Calu3 (cell line): ENCODE measurements at regions not wholly inside any gene's neighbourhood (a gene's known extent, or its start where the extent isn't known, plus 50 kb on each side); places are given as distances from the start of the nearest gene placed in this dataset.

Experiments
- BruUV-seq: library from RNA; stranded (reverse); fragments of 400-500 nt; replicated peaks from 2 replicates; lab custom pipeline; 2021; lab: Mats Ljungman, UMichigan
- CTCF ChIA-PET: fragments of 300-600 bp; sonication (Branson Sonifier 250); formaldehyde crosslinking; loops from one replicate; lab custom pipeline; 2022; ENCODE audit warnings: antibody characterized with exemption; lab: Charles Lee
- DNase-seq: peaks from one replicate; pipeline ENCODE4 v3.0.0; 2022
- H3K27ac Mint-ChIP-seq: one replicate; pipeline ENCODE4 v1.8.0; 2022; ENCODE audit warnings: mixed read lengths; ENCODE audit not compliant: unreplicated experiment
- H3K27me3 Mint-ChIP-seq: one replicate; pipeline ENCODE4 v1.8.0; 2022; ENCODE audit warnings: mixed read lengths; ENCODE audit not compliant: unreplicated experiment
- H3K36me3 Mint-ChIP-seq: one replicate; pipeline ENCODE4 v1.8.0; 2022; ENCODE audit warnings: mild to moderate bottlenecking, moderate library complexity, mixed read lengths; ENCODE audit not compliant: insufficient read depth, unreplicated experiment
- H3K4me1 Mint-ChIP-seq: one replicate; pipeline ENCODE4 v1.8.0; 2022; ENCODE audit warnings: mild to moderate bottlenecking, low read depth, mixed read lengths; ENCODE audit not compliant: unreplicated experiment
- H3K4me3 Mint-ChIP-seq: one replicate; pipeline ENCODE4 v1.8.0; 2022; ENCODE audit warnings: mild to moderate bottlenecking, low read depth, moderate library complexity, mixed read lengths; ENCODE audit not compliant: unreplicated experiment
- H3K9me3 Mint-ChIP-seq: one replicate; pipeline ENCODE4 v1.8.0; 2022; ENCODE audit warnings: low read depth, mixed read lengths; ENCODE audit not compliant: unreplicated experiment
- CTCF ChIP-seq: fragments of 200-600 bp; IDR thresholded peaks from one replicate; pipeline ENCODE4 v1.8.0; 2022; ENCODE audit warnings: antibody characterized with exemption; ENCODE audit not compliant: unreplicated experiment
- intact Hi-C: fragments of 100-400 bp; cut with micrococcal nuclease; formaldehyde crosslinking; loops from one replicate; pipeline ENCODE4 v1.10.0; 2022; ENCODE audit not compliant: unreplicated experiment

- Mint-ChIP-seq H3K9me3 (peaks cover 5% of the 10 kb centered on the region), H3K4me3 (no peak overlapping the region)
These were observed 1209.1 kb downstream of the CDH12 start for GRCh38 chr5:21644032-21644431.

GRCh38 chr5:21642312-21642711 lies 1210.8 kb downstream of the CDH12 start:
- H3K27me3 Mint-ChIP-seq, result no peaks in the 10 kb centered on the region
- no peak overlapping the region for H3K27ac Mint-ChIP-seq
- no peak for TF ChIP-seq CTCF
- CTCF ChIA-PET, result interaction anchor here (0.6 kb wide), 1 partner anchor 79 kb away, joined by 5 read pairs; no protein-coding TSS in a partner anchor
- no peak for DNase-seq
- peaks cover 9% of the 10 kb centered on the region for H3K9me3 Mint-ChIP-seq
- intact Hi-C loops, result loop anchor here (10.0 kb wide), 1 partner anchor 152 kb away; no protein-coding TSS in a partner anchor
- H3K4me1 Mint-ChIP-seq, result no peaks in the 10 kb centered on the region
- BruUV-seq, result no TSS peak
- no peaks in the 10 kb centered on the region for H3K36me3 Mint-ChIP-seq
- no peak overlapping the region for H3K4me3 Mint-ChIP-seq

More at GRCh38 chr5:21644032-21644431, 1209.1 kb downstream of the CDH12 start:
- CTCF ChIA-PET, result no interaction called here
- no peak for TF ChIP-seq CTCF
- Mint-ChIP-seq H3K27me3 (no peaks in the 10 kb centered on the region), H3K27ac (no peak overlapping the region), H3K4me1 (no peaks in the 10 kb centered on the region), H3K36me3 (no peaks in the 10 kb centered on the region)
- DNase-seq, result no peak
- no TSS peak for BruUV-seq
- intact Hi-C loops, result loop anchor here (10.0 kb wide), 1 partner anchor 151 kb away; no protein-coding TSS in a partner anchor

- no peak for TF ChIP-seq CTCF
- DNase-seq, result no peak
- peaks cover 6% of the 10 kb centered on the region for H3K9me3 Mint-ChIP-seq
- H3K36me3 Mint-ChIP-seq, result no peaks in the 10 kb centered on the region
- CTCF ChIA-PET, result interaction anchor here (0.6 kb wide), 1 partner anchor 91 kb away, joined by 5 read pairs; no protein-coding TSS in a partner anchor
- no peaks in the 10 kb centered on the region for H3K4me1 Mint-ChIP-seq
- no peak overlapping the region for H3K4me3 Mint-ChIP-seq
- no peaks in the 10 kb centered on the region for H3K27me3 Mint-ChIP-seq
- intact Hi-C loops, result no loop called here
- H3K27ac Mint-ChIP-seq, result no peak overlapping the region
- no TSS peak for BruUV-seq
These were observed 1229.3 kb downstream of the CDH12 start for GRCh38 chr5:21623831-21624230.

GRCh38 chr5:21615195-21615765 lies 1237.9 kb downstream of the CDH12 start:
- CTCF ChIA-PET, result no interaction called here
- no TSS peak for BruUV-seq
- no peak overlapping the region for H3K27ac Mint-ChIP-seq

More at GRCh38 chr5:21615195-21615765, 1237.9 kb downstream of the CDH12 start:
- TF ChIP-seq CTCF, result no peak
- intact Hi-C loops, result no loop called here
- DNase-seq, result no peak
- Mint-ChIP-seq H3K9me3 (peaks cover 3% of the 10 kb centered on the region), H3K36me3 (no peaks in the 10 kb centered on the region), H3K4me3 (no peak overlapping the region), H3K4me1 (no peaks in the 10 kb centered on the region), H3K27me3 (no peaks in the 10 kb centered on the region)
